Liver (tissue), 3 donors: ENCODE measurements at regions not wholly inside any gene's neighbourhood (a gene's known extent, or its start where the extent isn't known, plus 50 kb on each side); places are given as distances from the start of the nearest gene placed in this dataset.

ENCODE experiments used
- EGR1 ChIP-seq, 2 donors: IDR thresholded peaks; 2 replicates each; pipeline ENCODE4 v1.6.1; 2016 to 2018; ENCODE audit warnings: antibody characterized with exemption in 2 of 2, low read depth in 2 of 2
- FOXA1 ChIP-seq: IDR thresholded peaks from 2 replicates; pipeline ENCODE4 v1.6.1; 2016; ENCODE audit warnings: antibody characterized with exemption
- GABPA ChIP-seq, 2 donors: IDR thresholded peaks in 1 of 2; conservative IDR thresholded peaks in 1 of 2; 2 replicates each; pipeline ENCODE4 v1.6.1; 2016; ENCODE audit warnings: antibody characterized with exemption in 2 of 2, mild to moderate bottlenecking in 1 of 2, moderate library complexity in 1 of 2
- HNF4G ChIP-seq: IDR thresholded peaks from 2 replicates; pipeline ENCODE4 v1.6.1; 2016; ENCODE audit warnings: antibody characterized with exemption
- JUND ChIP-seq, 2 donors: IDR thresholded peaks; 2 replicates each; pipeline ENCODE4 v1.6.1; 2016; ENCODE audit warnings: antibody characterized with exemption in 2 of 2
- NR2F2 ChIP-seq: IDR thresholded peaks from 2 replicates; pipeline ENCODE4 v1.6.1; 2016; ENCODE audit warnings: antibody characterized with exemption
- REST ChIP-seq: IDR thresholded peaks from 2 replicates; pipeline ENCODE4 v1.6.1; 2016; ENCODE audit warnings: antibody characterized with exemption, mild to moderate bottlenecking
- SP1 ChIP-seq: IDR thresholded peaks from 2 replicates; pipeline ENCODE4 v1.6.1; 2018; ENCODE audit warnings: antibody characterized with exemption, mild to moderate bottlenecking
- TAF1 ChIP-seq: conservative IDR thresholded peaks from 2 replicates; pipeline ENCODE4 v1.6.1; 2016; ENCODE audit warnings: antibody characterized with exemption, mild to moderate bottlenecking
- YY1 ChIP-seq: IDR thresholded peaks from 2 replicates; pipeline ENCODE4 v1.6.1; 2016; ENCODE audit warnings: antibody characterized with exemption, mild to moderate bottlenecking
- ZBTB33 ChIP-seq: IDR thresholded peaks from 2 replicates; pipeline ENCODE4 v1.6.1; 2016; ENCODE audit warnings: antibody characterized with exemption
- TF ChIP-seq, protein P1 (sequence below): fragments of 150-350 bp; IDR thresholded peaks from 2 replicates; pipeline ENCODE4 v1.5.1; 2017; ENCODE audit warnings: improper control_type of control experiment, low read depth, low read length; ENCODE audit not compliant: missing input control
- TF ChIP-seq, protein P2 (sequence below): IDR thresholded peaks from 2 replicates; pipeline ENCODE4 v1.6.1; 2016; ENCODE audit warnings: antibody characterized with exemption
- TF ChIP-seq, protein P3 (sequence below): IDR thresholded peaks from 2 replicates; pipeline ENCODE4 v1.6.1; 2016; ENCODE audit warnings: antibody characterized with exemption
- donor health status: healthy.
- donor health status: healthy.

DNA sequence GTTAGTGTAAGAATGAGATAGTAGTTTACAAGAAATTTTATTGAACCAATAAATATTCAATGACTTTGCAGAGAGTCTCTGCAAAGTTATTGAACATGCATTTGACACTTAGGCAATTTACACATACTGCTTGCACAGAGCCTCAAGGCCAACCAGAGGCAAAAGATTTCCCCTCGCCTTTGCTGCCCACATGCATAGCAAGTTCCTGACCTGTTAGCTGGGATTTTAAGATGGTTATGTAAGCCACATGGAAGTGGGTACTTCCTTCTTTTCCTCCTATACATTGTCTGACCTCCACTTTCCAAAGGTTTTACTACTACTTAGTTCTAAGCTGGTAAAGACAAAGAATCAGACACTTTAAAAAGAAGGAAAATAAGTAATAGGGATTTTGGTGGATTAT, 430.1 kb upstream of the FRG1 start:
- TF ChIP-seq REST, result no peak
- TF ChIP-seq, protein P1, sequence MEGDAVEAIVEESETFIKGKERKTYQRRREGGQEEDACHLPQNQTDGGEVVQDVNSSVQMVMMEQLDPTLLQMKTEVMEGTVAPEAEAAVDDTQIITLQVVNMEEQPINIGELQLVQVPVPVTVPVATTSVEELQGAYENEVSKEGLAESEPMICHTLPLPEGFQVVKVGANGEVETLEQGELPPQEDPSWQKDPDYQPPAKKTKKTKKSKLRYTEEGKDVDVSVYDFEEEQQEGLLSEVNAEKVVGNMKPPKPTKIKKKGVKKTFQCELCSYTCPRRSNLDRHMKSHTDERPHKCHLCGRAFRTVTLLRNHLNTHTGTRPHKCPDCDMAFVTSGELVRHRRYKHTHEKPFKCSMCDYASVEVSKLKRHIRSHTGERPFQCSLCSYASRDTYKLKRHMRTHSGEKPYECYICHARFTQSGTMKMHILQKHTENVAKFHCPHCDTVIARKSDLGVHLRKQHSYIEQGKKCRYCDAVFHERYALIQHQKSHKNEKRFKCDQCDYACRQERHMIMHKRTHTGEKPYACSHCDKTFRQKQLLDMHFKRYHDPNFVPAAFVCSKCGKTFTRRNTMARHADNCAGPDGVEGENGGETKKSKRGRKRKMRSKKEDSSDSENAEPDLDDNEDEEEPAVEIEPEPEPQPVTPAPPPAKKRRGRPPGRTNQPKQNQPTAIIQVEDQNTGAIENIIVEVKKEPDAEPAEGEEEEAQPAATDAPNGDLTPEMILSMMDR, result no peak
- TF ChIP-seq, protein P2, sequence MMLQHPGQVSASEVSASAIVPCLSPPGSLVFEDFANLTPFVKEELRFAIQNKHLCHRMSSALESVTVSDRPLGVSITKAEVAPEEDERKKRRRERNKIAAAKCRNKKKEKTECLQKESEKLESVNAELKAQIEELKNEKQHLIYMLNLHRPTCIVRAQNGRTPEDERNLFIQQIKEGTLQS, result no peak
- TF ChIP-seq SP1, result no peak
- TF ChIP-seq, protein P3, sequence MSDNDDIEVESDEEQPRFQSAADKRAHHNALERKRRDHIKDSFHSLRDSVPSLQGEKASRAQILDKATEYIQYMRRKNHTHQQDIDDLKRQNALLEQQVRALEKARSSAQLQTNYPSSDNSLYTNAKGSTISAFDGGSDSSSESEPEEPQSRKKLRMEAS, result no peak
- no peak for TF ChIP-seq HNF4G
- no peak for TF ChIP-seq GABPA (IDR thresholded peaks at IDR 0.05 in 1 of 2, conservative IDR thresholded peaks at IDR 0.05 in 1 of 2)
- no peak for TF ChIP-seq TAF1
- TF ChIP-seq EGR1 (IDR thresholded peaks at IDR 0.05; ENCODE audit: low read depth in 2 of 2), result no peak
- no peak for TF ChIP-seq JUND (IDR thresholded peaks at IDR 0.05)
- TF ChIP-seq FOXA1, result no peak
- no peak for TF ChIP-seq NR2F2
- no peak for TF ChIP-seq YY1
- no peak for TF ChIP-seq ZBTB33
